Peyer's patch (tissue), 4 donors: ENCODE measurements at regions not wholly inside any gene's neighbourhood (a gene's known extent, or its start where the extent isn't known, plus 50 kb on each side); places are given as distances from the start of the nearest gene placed in this dataset.

Source experiments
- CTCF ChIP-seq, 6 experiments: fragments of 450-650 bp in 4 of 6; fragments of 200-600 bp in 2 of 6; sonication (generic) in 1 of 6; IDR thresholded peaks; one replicate each; pipeline ENCODE4 v1.5.1; 2017 to 2019; ENCODE audit warnings: antibody characterized with exemption in 6 of 6, mild to moderate bottlenecking in 3 of 6, moderate library complexity in 1 of 6
- POLR2A ChIP-seq, 2 donors: fragments of 450-650 bp; IDR thresholded peaks; one replicate each; pipeline ENCODE4 v1.5.1; 2017; ENCODE audit warnings: antibody characterized with exemption in 2 of 2, mild to moderate bottlenecking in 2 of 2, moderate library complexity in 2 of 2

DNA sequence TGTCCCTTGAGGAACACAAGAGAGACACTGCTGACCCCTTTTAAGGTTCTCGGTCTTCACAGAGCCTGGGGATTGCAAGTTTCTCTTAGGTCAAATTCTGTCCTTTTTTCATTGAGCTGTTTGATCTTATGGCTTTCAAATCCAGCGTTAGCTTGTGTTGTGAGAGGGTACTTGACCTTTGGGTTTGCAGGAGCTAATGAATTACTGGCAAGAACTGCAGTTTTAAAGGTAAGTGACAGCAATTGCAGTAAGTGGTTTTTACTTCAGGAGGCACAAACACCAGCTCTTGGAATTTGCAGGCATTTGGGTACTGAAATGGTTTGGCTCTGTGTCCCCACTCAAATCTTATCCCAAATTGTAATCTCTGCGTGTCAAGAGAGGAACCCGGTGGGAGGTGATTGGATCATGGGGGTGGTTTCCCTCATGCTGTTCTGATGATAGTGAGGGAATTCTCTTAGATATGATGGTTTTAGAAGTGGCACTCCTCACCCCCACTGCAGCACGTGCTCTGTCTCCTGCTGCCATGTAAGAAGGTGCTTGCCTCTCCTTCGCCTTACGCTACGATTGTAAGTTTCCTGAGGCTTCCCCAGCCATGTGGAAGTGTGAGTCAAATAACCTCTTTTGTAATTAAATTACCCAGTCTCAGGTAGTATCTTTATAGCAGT, 134.5 kb upstream of the LYPLAL1 start:
- no peak for TF ChIP-seq CTCF (IDR thresholded peaks at IDR 0.05)
- no peak for TF ChIP-seq POLR2A (IDR thresholded peaks at IDR 0.05)
